ENCODE measurements at regions not wholly inside any gene's neighbourhood (a gene's known extent, or its start where the extent isn't known, plus 50 kb on each side); places are given as distances from the start of the nearest gene placed in this dataset.

DNA sequence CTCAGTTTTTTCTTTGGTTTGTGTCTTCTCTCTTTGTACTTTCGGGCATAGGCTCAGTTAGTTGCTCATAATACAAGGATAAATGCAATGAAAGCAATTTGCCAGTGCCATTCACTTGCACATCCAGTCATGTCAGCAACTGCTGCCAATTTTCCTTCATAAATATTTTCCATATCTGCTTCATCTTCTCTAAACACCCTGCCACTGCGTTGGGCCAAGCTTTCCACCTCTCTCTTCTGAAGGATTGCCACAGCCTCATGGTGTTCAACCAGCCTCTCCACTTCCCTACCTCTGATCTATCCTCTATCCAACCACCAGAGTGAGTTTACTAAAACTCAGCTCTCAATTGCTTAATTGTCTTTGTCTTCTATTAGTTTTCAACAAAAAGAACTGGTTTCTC, 192.5 kb upstream of the ZNF462 start:
- Histone ChIP-seq H3K4ac (replicated peaks; ENCODE audit: insufficient read length, low read depth, low read length) (no peak overlapping the region), H4K8ac (ENCODE audit: extremely low read depth, insufficient read depth, low read length) (no peak overlapping the region), H2AFZ (ENCODE audit: low read length) (no peak overlapping the region), H3K23me2 (ENCODE audit: low read depth, low read length) (no peaks in the 10 kb centered on the region; the same call in 1 of the 2 replicates), H3K9me3 (ENCODE audit: insufficient read depth in 2 of 2, low read depth in 1 of 2, low read length in 1 of 2) (no peaks in the 10 kb centered on the region), H3K9ac (replicated peaks in 1 of 4; ENCODE audit: extremely low read depth in 1 of 4, low read depth in 3 of 4, low read length in 3 of 4) (no peak overlapping the region), H2BK20ac (ENCODE audit: low read length) (no peak overlapping the region), H3K4me2 (ENCODE audit: insufficient read depth in 1 of 2, low read depth in 2 of 2, low read length in 2 of 2) (no peak overlapping the region), H4K5ac (ENCODE audit: insufficient read length, low read depth, low read length) (no peak overlapping the region), H3K79me1 (ENCODE audit: low read depth, low read length) (no peaks in the 10 kb centered on the region), H4K20me1 (replicated peaks in 1 of 2; ENCODE audit: control insufficient read depth in 1 of 2, insufficient read depth in 2 of 2, low read length in 2 of 2) (no peaks in the 10 kb centered on the region), H2BK120ac (replicated peaks; ENCODE audit: low read depth, low read length) (no peak overlapping the region), H3K56ac (replicated peaks; ENCODE audit: insufficient read length, low read depth, low read length) (no peak overlapping the region), H4K91ac (replicated peaks; ENCODE audit: insufficient read length, low read length) (no peak overlapping the region), H3K79me2 (ENCODE audit: control insufficient read depth in 1 of 2, insufficient read depth in 2 of 2, low read length in 2 of 2) (no peaks in the 10 kb centered on the region), H3K4me1 (replicated peaks in 1 of 4; ENCODE audit: control insufficient read depth in 3 of 4, insufficient read depth in 4 of 4, low read length in 3 of 4) (peaks cover 0 to 5% (median 1%) of the 10 kb centered on the region in 4 experiments; a peak in 2 of 7 replicates), H2BK5ac (ENCODE audit: low read depth, low read length) (no peak overlapping the region), H3K36me3 (ENCODE audit: control insufficient read depth in 2 of 4, insufficient read depth in 4 of 4, low read length in 3 of 4) (no peaks in the 10 kb centered on the region), H3K23ac (ENCODE audit: insufficient read length) (no peak overlapping the region), H2BK15ac (ENCODE audit: low read length) (no peak overlapping the region), H3K27ac (ENCODE audit: low read depth, low read length) (no peak overlapping the region), H3K4me3 (ENCODE audit: extremely low read depth in 1 of 4, insufficient read depth in 2 of 4, low read depth in 3 of 4, low read length in 4 of 4) (no peak overlapping the region), H3K27me3 (replicated peaks in 1 of 4; ENCODE audit: control insufficient read depth in 3 of 4, extremely low read depth in 1 of 4, insufficient read depth in 3 of 4, low read length in 3 of 4) (no peaks in the 10 kb centered on the region), H3K14ac (ENCODE audit: insufficient read length) (no peak overlapping the region), H2BK12ac (ENCODE audit: low read depth, low read length) (no peak overlapping the region), H2AK5ac (ENCODE audit: low read depth, low read length) (no peak overlapping the region), H3K18ac (ENCODE audit: extremely low read depth, low read length) (no peak overlapping the region)
- no peak for FAIRE-seq
- POLR2A ChIA-PET (ENCODE audit: partially characterized antibody), result no interaction called here
- WGBS, 2 experiments (ENCODE audit: extremely low coverage in 1 of 2, insufficient coverage in 1 of 2, insufficient read length in 1 of 2, insufficient replicate concordance in 2 of 2, low coverage in 1 of 2, low lambda C conversion rate in 2 of 2, missing lambda C conversion rate in 1 of 2), result 86% methylated on average over 2 of the region's 2 CpGs; no CpG with 5 or more reads in 1 of the 2 experiments
- CTCF ChIA-PET (ENCODE audit: partially characterized antibody), result no interaction called here
- DNase-seq (ENCODE audit: low read depth in 1 of 2, low spot score in 2 of 2), result no peak
- TF ChIP-seq MAFK (IDR thresholded peaks at IDR 0.05; ENCODE audit: low read depth, low read length), result no peak
- no peak for TF ChIP-seq CEBPB (IDR thresholded peaks at IDR 0.05; ENCODE audit: low read depth, low read length)
- TF ChIP-seq BRCA1 (IDR thresholded peaks at IDR 0.05; ENCODE audit: low read depth, low read length), result no peak
- TF ChIP-seq SP1 (IDR thresholded peaks at IDR 0.05; ENCODE audit: low read depth, low read length), result no peak
- no peak for TF ChIP-seq BCL11A (IDR thresholded peaks at IDR 0.05; ENCODE audit: low read depth in 2 of 2, low read length in 2 of 2)

All from H1 (cell line).